Activated CD4-positive, alpha-beta T cell treated with anti-CD3 and anti-CD28 coated beads, Interleukin-2, Interleukin-6, amounts not matched to agents 100 ng/mL and 50 ng/mL, durations not matched to agents 16 hours and 8 hours (primary cell): ENCODE measurements at regions not wholly inside any gene's neighbourhood (a gene's known extent, or its start where the extent isn't known, plus 50 kb on each side); places are given as distances from the start of the nearest gene placed in this dataset.
"Not testable (repeated sequence)": the region's sequence is repeated elsewhere in the genome, so short reads cannot be mapped to it uniquely, and the experiment has no call there.

ENCODE experiments used
- DNase-seq: peaks from one replicate; pipeline ENCODE4 v3.0.0-alpha.2; 2020

- DNase-seq: no peak
These were observed 94.2 kb upstream of the ABCB5 start for GRCh38 chr7:20521243-20521642.

GRCh38 chr7:20529260-20529659 lies 86.2 kb upstream of the ABCB5 start:
- no peak for DNase-seq

- no peak for DNase-seq
These were observed 82.6 kb upstream of the ABCB5 start for GRCh38 chr7:20532890-20533289.

GRCh38 chr7:20534543-20534942 lies 80.9 kb upstream of the ABCB5 start:
- no peak for DNase-seq

- no peak for DNase-seq
These were observed 79.9 kb upstream of the ABCB5 start for GRCh38 chr7:20535541-20535940.

GRCh38 chr7:20539201-20539600 lies 76.3 kb upstream of the ABCB5 start:
- peak; percentile 6 for DNase-seq

- peak; percentile 16 for DNase-seq
These were observed 73.7 kb upstream of the ABCB5 start for GRCh38 chr7:20541608-20542349.

GRCh38 chr7:20542594-20542993 lies 72.9 kb upstream of the ABCB5 start:
- no peak for DNase-seq

GRCh38 chr7:20543500-20543899 lies 72.0 kb upstream of the ABCB5 start:
- DNase-seq: no peak

GRCh38 chr7:20545016-20545415 lies 70.5 kb upstream of the ABCB5 start:
- no peak for DNase-seq

GRCh38 chr7:20546958-20547357 lies 68.5 kb upstream of the ABCB5 start:
- not testable (repeated sequence) for DNase-seq

GRCh38 chr7:20554072-20554471 lies 61.4 kb upstream of the ABCB5 start:
- no peak for DNase-seq

- DNase-seq: no peak
These were observed 59.4 kb upstream of the ABCB5 start for GRCh38 chr7:20556091-20556490.

GRCh38 chr7:20557116-20557515 lies 58.4 kb upstream of the ABCB5 start:
- DNase-seq: no peak

GRCh38 chr7:20558963-20559716 lies 56.3 kb upstream of the ABCB5 start:
- no peak for DNase-seq

GRCh38 chr7:20559883-20560282 lies 55.6 kb upstream of the ABCB5 start:
- no peak for DNase-seq

- DNase-seq: no peak
These were observed 54.9 kb upstream of the ABCB5 start for GRCh38 chr7:20560325-20561180.

- no peak for DNase-seq
These were observed 54.0 kb upstream of the ABCB5 start for GRCh38 chr7:20561466-20561865.

- no peak for DNase-seq
These were observed 53.6 kb upstream of the ABCB5 start for GRCh38 chr7:20561908-20562307.

- no peak for DNase-seq
These were observed 53.0 kb upstream of the ABCB5 start for GRCh38 chr7:20562461-20562860.
